ENCODE measurements at regions not wholly inside any gene's neighbourhood (a gene's known extent, or its start where the extent isn't known, plus 50 kb on each side); places are given as distances from the start of the nearest gene placed in this dataset.
A peak's percentile ranks its signal among the peaks of the same experiment; 100 is the strongest.

DNA sequence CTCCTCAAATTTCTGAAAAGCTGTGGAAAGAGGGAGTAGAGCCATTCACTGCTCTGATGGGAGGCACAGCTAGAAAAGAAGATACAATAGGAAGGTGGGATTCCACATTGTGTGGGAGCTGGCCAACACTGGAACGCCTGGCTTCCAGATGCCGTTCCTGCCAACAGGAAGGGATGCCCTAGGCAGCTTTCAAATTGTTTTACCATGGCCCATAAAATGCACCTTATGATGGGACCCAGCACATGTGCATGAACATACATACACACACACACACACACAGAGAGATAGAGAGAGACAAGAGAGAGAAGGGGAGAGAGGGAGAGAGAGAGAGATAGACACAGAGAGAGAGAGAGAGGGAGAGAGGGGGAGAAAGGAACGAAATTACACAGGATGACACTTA lies 86.1 kb upstream of the BZW1 start:
- no peaks in the 10 kb centered on the region for H3K36me3 ChIP-seq
- H3K27ac ChIP-seq: no peak overlapping the region
- no peaks in the 10 kb centered on the region for H3K9me3 ChIP-seq
- no peak for TF ChIP-seq POLR2A (IDR thresholded peaks at IDR 0.05)
- TF ChIP-seq, protein P1, sequence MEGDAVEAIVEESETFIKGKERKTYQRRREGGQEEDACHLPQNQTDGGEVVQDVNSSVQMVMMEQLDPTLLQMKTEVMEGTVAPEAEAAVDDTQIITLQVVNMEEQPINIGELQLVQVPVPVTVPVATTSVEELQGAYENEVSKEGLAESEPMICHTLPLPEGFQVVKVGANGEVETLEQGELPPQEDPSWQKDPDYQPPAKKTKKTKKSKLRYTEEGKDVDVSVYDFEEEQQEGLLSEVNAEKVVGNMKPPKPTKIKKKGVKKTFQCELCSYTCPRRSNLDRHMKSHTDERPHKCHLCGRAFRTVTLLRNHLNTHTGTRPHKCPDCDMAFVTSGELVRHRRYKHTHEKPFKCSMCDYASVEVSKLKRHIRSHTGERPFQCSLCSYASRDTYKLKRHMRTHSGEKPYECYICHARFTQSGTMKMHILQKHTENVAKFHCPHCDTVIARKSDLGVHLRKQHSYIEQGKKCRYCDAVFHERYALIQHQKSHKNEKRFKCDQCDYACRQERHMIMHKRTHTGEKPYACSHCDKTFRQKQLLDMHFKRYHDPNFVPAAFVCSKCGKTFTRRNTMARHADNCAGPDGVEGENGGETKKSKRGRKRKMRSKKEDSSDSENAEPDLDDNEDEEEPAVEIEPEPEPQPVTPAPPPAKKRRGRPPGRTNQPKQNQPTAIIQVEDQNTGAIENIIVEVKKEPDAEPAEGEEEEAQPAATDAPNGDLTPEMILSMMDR (IDR thresholded peaks at IDR 0.05): no peak
- H3K4me3 ChIP-seq: no peak overlapping the region
- H3K27me3 ChIP-seq: no peaks in the 10 kb centered on the region
- DNase-seq: no peak
- no peaks in the 10 kb centered on the region for H3K4me1 ChIP-seq

DNA sequence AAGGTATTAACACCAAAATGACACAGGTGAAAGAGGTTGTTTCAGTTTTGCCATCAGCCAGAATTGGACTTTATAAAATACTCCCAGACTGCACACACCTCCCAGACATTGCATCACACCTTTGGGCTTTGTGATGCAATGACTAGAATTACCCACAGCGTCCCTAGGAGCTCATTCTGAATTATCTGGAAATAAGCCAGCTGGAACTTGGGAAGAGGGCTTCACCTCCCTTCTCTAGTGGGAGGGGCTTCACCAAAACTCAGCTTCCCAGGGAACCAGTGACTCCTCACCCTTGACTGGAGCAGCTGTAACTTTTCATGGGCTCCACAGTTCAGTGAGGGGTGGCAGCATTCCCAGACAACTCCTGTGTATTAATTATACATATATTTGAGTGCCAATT lies 83.1 kb upstream of the BZW1 start:
- H3K4me1 ChIP-seq: no peaks in the 10 kb centered on the region
- H3K4me3 ChIP-seq: no peak overlapping the region
- no peak for TF ChIP-seq POLR2A (IDR thresholded peaks at IDR 0.05)
- TF ChIP-seq, protein P1 (IDR thresholded peaks at IDR 0.05): no peak
- H3K27me3 ChIP-seq: no peaks in the 10 kb centered on the region
- no peak for DNase-seq
- no peaks in the 10 kb centered on the region for H3K9me3 ChIP-seq
- no peaks in the 10 kb centered on the region for H3K36me3 ChIP-seq
- no peak overlapping the region for H3K27ac ChIP-seq

DNA sequence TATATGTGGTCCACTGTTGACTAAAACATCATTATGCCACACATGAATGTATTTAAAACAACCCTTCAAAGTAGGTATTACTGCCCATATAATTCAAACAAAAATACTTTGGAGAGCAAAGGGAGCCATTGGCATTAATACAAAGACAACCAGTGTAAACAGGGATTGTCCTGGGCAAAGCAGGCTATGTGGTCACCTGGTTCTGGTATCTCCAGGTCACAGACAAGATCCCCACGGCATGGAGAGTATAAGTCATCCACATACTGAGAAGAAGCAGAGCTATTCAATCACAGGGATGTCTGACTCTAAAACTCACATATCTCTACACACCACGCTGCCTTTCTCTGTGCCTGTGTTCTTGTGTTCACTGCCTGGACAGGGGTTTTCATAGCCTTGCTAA lies 81.4 kb upstream of the BZW1 start:
- TF ChIP-seq, protein P1 (IDR thresholded peaks at IDR 0.05): no peak
- no peak for TF ChIP-seq POLR2A (IDR thresholded peaks at IDR 0.05)

DNA sequence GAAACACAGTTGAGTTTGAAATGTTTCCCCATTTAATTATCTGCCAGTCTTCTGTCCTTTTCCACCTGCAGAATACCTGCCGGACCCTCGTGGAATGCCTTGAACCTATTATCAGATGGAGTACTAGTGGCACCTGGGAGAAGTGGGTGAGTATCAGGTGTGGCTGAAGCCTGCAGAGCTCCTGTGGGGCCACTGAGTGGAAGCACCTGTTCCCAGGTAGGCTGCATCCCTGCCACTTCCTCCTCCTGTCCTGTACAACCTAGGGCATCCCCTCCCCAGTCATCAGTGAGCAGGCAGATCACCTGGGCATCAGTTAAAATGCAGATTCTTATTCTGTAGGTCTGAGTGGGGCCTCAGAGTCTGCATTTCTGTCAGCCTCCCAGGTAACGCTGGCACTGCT lies 80.8 kb upstream of the BZW1 start:
- TF ChIP-seq, protein P1 (IDR thresholded peaks at IDR 0.05): peak in 1 of 6 experiments; percentile 10
- TF ChIP-seq POLR2A (IDR thresholded peaks at IDR 0.05): no peak
- no peaks in the 10 kb centered on the region for H3K9me3 ChIP-seq

More for the DNA sequence above, 81.4 kb upstream of the BZW1 start:
- DNase-seq: no peak
- Histone ChIP-seq H3K9me3 (no peaks in the 10 kb centered on the region), H3K4me3 (no peak overlapping the region), H3K27me3 (no peaks in the 10 kb centered on the region), H3K36me3 (no peaks in the 10 kb centered on the region), H3K27ac (no peak overlapping the region), H3K4me1 (no peaks in the 10 kb centered on the region)

DNA sequence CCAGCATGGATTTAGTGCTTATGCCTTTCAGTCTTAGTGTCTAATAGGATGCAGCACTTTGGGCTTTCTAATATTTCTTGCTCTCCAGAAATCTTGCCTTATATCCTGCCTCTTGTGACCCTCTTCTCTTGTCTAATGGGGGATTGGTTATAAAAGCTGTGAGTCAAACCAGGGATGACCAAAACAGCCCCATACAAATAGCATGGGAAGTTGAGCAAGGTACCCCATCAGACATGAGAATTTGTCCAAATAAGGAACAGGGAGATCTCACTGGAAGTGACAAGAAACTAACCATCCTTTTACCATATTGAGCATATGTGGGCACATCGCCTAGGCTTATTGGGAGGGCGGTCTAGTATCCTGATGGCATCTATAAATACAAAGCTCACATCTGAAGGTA lies 78.8 kb upstream of the BZW1 start:
- TF ChIP-seq POLR2A (IDR thresholded peaks at IDR 0.05): no peak
- TF ChIP-seq, protein P1 (IDR thresholded peaks at IDR 0.05): no peak
- Histone ChIP-seq H3K27ac (no peak overlapping the region), H3K4me1 (no peaks in the 10 kb centered on the region), H3K27me3 (no peaks in the 10 kb centered on the region), H3K4me3 (no peak overlapping the region), H3K36me3 (no peaks in the 10 kb centered on the region), H3K9me3 (no peaks in the 10 kb centered on the region)
- no peak for DNase-seq

More for the DNA sequence above, 80.8 kb upstream of the BZW1 start:
- no peak for DNase-seq
- no peaks in the 10 kb centered on the region for H3K27me3 ChIP-seq
- no peaks in the 10 kb centered on the region for H3K36me3 ChIP-seq
- no peak overlapping the region for H3K27ac ChIP-seq
- no peaks in the 10 kb centered on the region for H3K4me1 ChIP-seq
- no peak overlapping the region for H3K4me3 ChIP-seq

DNA sequence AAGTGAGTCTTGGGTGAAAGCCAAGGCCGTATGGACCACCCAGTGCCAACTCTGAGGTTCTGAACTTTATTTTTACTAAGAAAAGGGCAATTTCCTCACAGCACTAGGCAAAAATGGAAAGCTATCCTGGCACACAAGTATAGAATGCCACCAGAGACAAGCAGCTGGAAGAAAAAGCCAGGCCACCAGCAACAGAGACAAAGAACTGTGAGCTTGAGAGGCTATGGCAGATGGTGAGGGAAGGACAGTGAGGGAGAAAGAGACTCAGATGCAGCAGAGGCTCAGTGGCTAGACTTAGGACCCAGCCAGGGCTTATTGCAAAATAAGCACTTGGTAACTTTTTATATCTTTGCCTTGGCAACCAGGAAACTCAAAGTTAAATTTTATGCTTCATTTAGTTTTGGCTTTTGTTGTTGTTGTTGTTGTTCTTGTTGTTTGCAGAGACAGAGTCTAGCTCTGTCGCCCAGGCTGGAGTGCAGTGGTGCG lies 78.0 kb upstream of the BZW1 start:
- Histone ChIP-seq H3K9me3 (no peaks in the 10 kb centered on the region), H3K4me3 (no peak overlapping the region), H3K27ac (no peak overlapping the region), H3K4me1 (no peaks in the 10 kb centered on the region), H3K27me3 (no peaks in the 10 kb centered on the region), H3K36me3 (no peaks in the 10 kb centered on the region)
- DNase-seq: no peak
- TF ChIP-seq POLR2A (IDR thresholded peaks at IDR 0.05): no peak
- TF ChIP-seq, protein P1 (IDR thresholded peaks at IDR 0.05): no peak

Data from Peyer's patch (tissue), 4 donors.